ENCODE measurements at regions not wholly inside any gene's neighbourhood (a gene's known extent, or its start where the extent isn't known, plus 50 kb on each side); places are given as distances from the start of the nearest gene placed in this dataset.
A peak's percentile ranks its signal among the peaks of the same experiment; 100 is the strongest.

DNA sequence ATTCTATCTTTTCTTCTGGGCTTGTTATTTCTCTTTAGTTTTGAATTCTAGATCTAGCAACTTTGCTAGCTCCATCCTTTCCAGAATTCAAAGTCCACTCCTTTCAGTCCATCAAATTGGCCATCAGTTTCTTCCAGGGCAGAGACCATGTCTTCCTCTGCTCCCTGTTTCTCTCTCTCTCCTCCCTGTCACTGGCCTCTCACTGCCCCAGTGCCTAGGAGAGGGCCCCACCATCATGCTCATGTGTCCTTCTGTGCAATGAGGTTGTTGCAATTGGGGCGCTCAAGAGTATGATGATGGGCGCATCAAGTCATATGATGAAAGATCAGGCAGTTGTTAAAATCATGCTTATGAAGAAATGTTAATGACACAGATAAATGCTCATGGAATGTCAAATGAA lies 159.2 kb upstream of the HS6ST1 start:
- H3K36me3 Mint-ChIP-seq (ENCODE audit: low read depth): no peaks in the 10 kb centered on the region
- ATAC-seq (ENCODE audit: poor library complexity): no peak
- ChIA-PET POLR2A (no interaction called here), CTCF (no interaction called here)
- no peak for DNase-seq
- H3K9me3 Mint-ChIP-seq: peaks cover 3% of the 10 kb centered on the region
- intact Hi-C loops (cut with DNase I, micrococcal nuclease): no loop called here
- no peaks in the 10 kb centered on the region for H3K36me3 ChIP-seq (ENCODE audit: insufficient read depth, low read length)
- no peak overlapping the region for H3K27ac Mint-ChIP-seq
- peaks cover 4% of the 10 kb centered on the region for H3K4me1 ChIP-seq (ENCODE audit: insufficient read depth, low read length)
- H3K4me1 Mint-ChIP-seq (ENCODE audit: low read depth): no peaks in the 10 kb centered on the region
- H3K27ac ChIP-seq (ENCODE audit: low read depth in 1 of 2, low read length in 2 of 2): no peak overlapping the region
- peaks cover 8 to 10% of the 10 kb centered on the region in 2 experiments for H3K27me3 ChIP-seq (ENCODE audit: control insufficient read depth in 1 of 2, insufficient read depth in 2 of 2, low read length in 2 of 2)
- H3K4me3 Mint-ChIP-seq: no peak overlapping the region
- peaks cover 35% of the 10 kb centered on the region for H3K27me3 Mint-ChIP-seq
- TF ChIP-seq, protein P1, sequence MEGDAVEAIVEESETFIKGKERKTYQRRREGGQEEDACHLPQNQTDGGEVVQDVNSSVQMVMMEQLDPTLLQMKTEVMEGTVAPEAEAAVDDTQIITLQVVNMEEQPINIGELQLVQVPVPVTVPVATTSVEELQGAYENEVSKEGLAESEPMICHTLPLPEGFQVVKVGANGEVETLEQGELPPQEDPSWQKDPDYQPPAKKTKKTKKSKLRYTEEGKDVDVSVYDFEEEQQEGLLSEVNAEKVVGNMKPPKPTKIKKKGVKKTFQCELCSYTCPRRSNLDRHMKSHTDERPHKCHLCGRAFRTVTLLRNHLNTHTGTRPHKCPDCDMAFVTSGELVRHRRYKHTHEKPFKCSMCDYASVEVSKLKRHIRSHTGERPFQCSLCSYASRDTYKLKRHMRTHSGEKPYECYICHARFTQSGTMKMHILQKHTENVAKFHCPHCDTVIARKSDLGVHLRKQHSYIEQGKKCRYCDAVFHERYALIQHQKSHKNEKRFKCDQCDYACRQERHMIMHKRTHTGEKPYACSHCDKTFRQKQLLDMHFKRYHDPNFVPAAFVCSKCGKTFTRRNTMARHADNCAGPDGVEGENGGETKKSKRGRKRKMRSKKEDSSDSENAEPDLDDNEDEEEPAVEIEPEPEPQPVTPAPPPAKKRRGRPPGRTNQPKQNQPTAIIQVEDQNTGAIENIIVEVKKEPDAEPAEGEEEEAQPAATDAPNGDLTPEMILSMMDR (IDR thresholded peaks at IDR 0.05): no peak
- H3K9me3 ChIP-seq (ENCODE audit: control insufficient read depth in 1 of 2, insufficient read depth in 1 of 2, low read length in 2 of 2): peaks cover 0 to 13% of the 10 kb centered on the region in 2 experiments
- H3K4me3 ChIP-seq (ENCODE audit: low read length): no peak overlapping the region

- no peak for ATAC-seq (ENCODE audit: poor library complexity)
- H3K9me3 ChIP-seq (ENCODE audit: control insufficient read depth in 1 of 2, insufficient read depth in 1 of 2, low read length in 2 of 2): peaks cover 0 to 7% of the 10 kb centered on the region in 2 experiments
- H3K27ac Mint-ChIP-seq: no peak overlapping the region
- no peaks in the 10 kb centered on the region for H3K27me3 ChIP-seq (ENCODE audit: control insufficient read depth in 1 of 2, insufficient read depth in 2 of 2, low read length in 2 of 2)
- H3K4me1 Mint-ChIP-seq (ENCODE audit: low read depth): no peaks in the 10 kb centered on the region
- no peaks in the 10 kb centered on the region for H3K4me1 ChIP-seq (ENCODE audit: insufficient read depth, low read length)
- H3K27me3 Mint-ChIP-seq: no peaks in the 10 kb centered on the region
- intact Hi-C loops (cut with DNase I, micrococcal nuclease): no loop called here
- peak in 1 of 14 experiments; percentile 3 for DNase-seq
- ChIA-PET POLR2A (no interaction called here), CTCF (no interaction called here)
- H3K4me3 ChIP-seq (ENCODE audit: low read length): no peak overlapping the region
- H3K36me3 Mint-ChIP-seq (ENCODE audit: low read depth): no peaks in the 10 kb centered on the region
- H3K9me3 Mint-ChIP-seq: peaks cover 3% of the 10 kb centered on the region
- no peak overlapping the region for H3K27ac ChIP-seq (ENCODE audit: low read depth in 1 of 2, low read length in 2 of 2)
- no peak overlapping the region for H3K4me3 Mint-ChIP-seq
- TF ChIP-seq, protein P1 (IDR thresholded peaks at IDR 0.05): no peak
- H3K36me3 ChIP-seq (ENCODE audit: insufficient read depth, low read length): no peaks in the 10 kb centered on the region
Observed at GRCh38 chr2:128485761-128486639, 167.3 kb upstream of the HS6ST1 start.

DNA sequence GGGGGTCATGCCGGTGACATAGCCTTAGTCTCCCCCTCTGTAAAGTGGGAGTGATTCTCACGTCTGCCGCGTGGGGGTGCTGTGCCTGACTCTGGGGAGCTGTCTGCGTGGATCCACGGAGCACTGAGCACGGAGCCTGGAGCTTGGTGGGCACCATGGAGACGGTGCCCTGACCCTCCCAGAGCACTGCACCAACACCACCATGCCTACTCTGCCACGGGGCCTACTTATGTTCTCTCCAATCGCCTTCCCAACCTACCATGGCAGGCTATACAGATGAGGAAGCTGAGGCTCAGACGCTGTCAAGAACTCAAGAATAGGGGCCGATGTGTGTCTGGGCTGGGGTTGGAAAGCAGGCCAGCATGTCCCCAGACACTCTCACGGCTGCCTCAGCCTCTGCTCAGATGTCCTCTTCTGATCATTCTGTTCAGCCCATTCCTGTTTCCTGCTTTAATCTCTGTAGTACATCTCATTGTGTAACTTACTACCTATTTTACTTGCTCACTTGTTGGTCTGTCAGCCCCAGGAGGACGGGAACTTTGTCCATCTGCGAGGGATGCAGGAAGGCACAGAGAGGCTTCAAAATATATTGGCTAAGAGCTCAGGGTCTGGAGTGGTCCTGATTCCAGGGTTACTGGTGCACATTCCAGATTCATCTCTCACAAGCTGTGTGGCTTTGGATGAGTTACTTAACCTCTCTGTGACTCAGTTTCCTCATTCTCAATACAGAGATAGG lies 168.1 kb upstream of the HS6ST1 start:
- Histone ChIP-seq H3K27ac (ENCODE audit: low read depth in 1 of 2, low read length in 2 of 2) (no peak overlapping the region), H3K9me3 (ENCODE audit: control insufficient read depth in 1 of 2, insufficient read depth in 1 of 2, low read length in 2 of 2) (peaks cover 0 to 7% of the 10 kb centered on the region in 2 experiments), H3K27me3 (ENCODE audit: control insufficient read depth in 1 of 2, insufficient read depth in 2 of 2, low read length in 2 of 2) (no peaks in the 10 kb centered on the region), H3K36me3 (ENCODE audit: insufficient read depth, low read length) (no peaks in the 10 kb centered on the region), H3K4me3 (ENCODE audit: low read length) (no peak overlapping the region), H3K4me1 (ENCODE audit: insufficient read depth, low read length) (no peaks in the 10 kb centered on the region)
- Mint-ChIP-seq H3K4me1 (ENCODE audit: low read depth) (no peaks in the 10 kb centered on the region), H3K27me3 (no peaks in the 10 kb centered on the region), H3K36me3 (ENCODE audit: low read depth) (no peaks in the 10 kb centered on the region), H3K9me3 (peaks cover under 1% of the 10 kb centered on the region), H3K27ac (no peak overlapping the region), H3K4me3 (no peak overlapping the region)
- ChIA-PET POLR2A (no interaction called here), CTCF (no interaction called here)
- DNase-seq (peak in 1 of 14 experiments; percentile 0), ATAC-seq (ENCODE audit: poor library complexity) (no peak)
- TF ChIP-seq, protein P1 (IDR thresholded peaks at IDR 0.05): no peak
- intact Hi-C loops (cut with DNase I, micrococcal nuclease): no loop called here

All from CD4-positive, alpha-beta T cell (primary cell).